ENCODE measurements at regions not wholly inside any gene's neighbourhood (a gene's known extent, or its start where the extent isn't known, plus 50 kb on each side); places are given as distances from the start of the nearest gene placed in this dataset.

- TF ChIP-seq POLR2A (IDR thresholded peaks at IDR 0.05) (no peak), CTCF (IDR thresholded peaks at IDR 0.05) (no peak)
Observed at GRCh38 chr11:76724171-76724768, 53.7 kb upstream of the LRRC32 start.
